Anterior cingulate cortex (tissue), 58 donors: ENCODE measurements at regions not wholly inside any gene's neighbourhood (a gene's known extent, or its start where the extent isn't known, plus 50 kb on each side); places are given as distances from the start of the nearest gene placed in this dataset.

Source experiments
- DNase-seq, 58 donors: peaks; one replicate each; lab custom pipeline; 2025; lab: John Stamatoyannopoulos, UW

GRCh38 chr2:230640540-230641011 is 72.1 kb upstream of the CAB39 start:
- no peak for DNase-seq

- no peak for DNase-seq
Measured at GRCh38 chr2:230642966-230643365, 69.7 kb upstream of the CAB39 start.

- DNase-seq = peak in 16 of 58 donors; percentile 4 to 32 (median 12)
Measured at GRCh38 chr2:230643576-230644291, 68.9 kb upstream of the CAB39 start.

GRCh38 chr2:230644356-230644935 is 68.2 kb upstream of the CAB39 start:
- no peak for DNase-seq

GRCh38 chr2:230648356-230648755 is 64.3 kb upstream of the CAB39 start:
- no peak for DNase-seq

GRCh38 chr2:230650585-230651137 is 62.0 kb upstream of the CAB39 start:
- DNase-seq = no peak

- DNase-seq = no peak
Measured at GRCh38 chr2:230654057-230654456, 58.6 kb upstream of the CAB39 start.

- DNase-seq = no peak
Measured at GRCh38 chr2:230657462-230657861, 55.2 kb upstream of the CAB39 start.

- DNase-seq = no peak
Measured at GRCh38 chr2:230657906-230658305, 54.7 kb upstream of the CAB39 start.

- no peak for DNase-seq
Measured at GRCh38 chr2:230658577-230658876, 54.1 kb upstream of the CAB39 start.

GRCh38 chr2:230658877-230659652 is 53.6 kb upstream of the CAB39 start:
- no peak for DNase-seq

GRCh38 chr2:230660294-230661060 is 52.2 kb upstream of the CAB39 start:
- peak in 21 of 58 donors; percentile 5 to 61 (median 19) for DNase-seq

- DNase-seq = no peak
Measured at GRCh38 chr2:230661072-230661957, 51.3 kb upstream of the CAB39 start.
